ENCODE measurements at regions not wholly inside any gene's neighbourhood (a gene's known extent, or its start where the extent isn't known, plus 50 kb on each side); places are given as distances from the start of the nearest gene placed in this dataset.

GRCh38 chr3:87073496-87074145, 82.7 kb upstream of the VGLL3 start:
- intact Hi-C loops (cut with DNase I), result no loop called here
- Histone ChIP-seq H3K36me3 (ENCODE audit: insufficient read depth in 1 of 2, low read depth in 1 of 2) (no peaks in the 10 kb centered on the region), H3K27me3 (ENCODE audit: insufficient read depth in 3 of 3, low read length in 2 of 3) (no peaks in the 10 kb centered on the region)

GRCh38 chr3:87072446-87072845, 81.5 kb upstream of the VGLL3 start:
- intact Hi-C loops (cut with DNase I), result no loop called here
- no peak for ATAC-seq
- no peak overlapping the region for H3K27ac ChIP-seq

More at GRCh38 chr3:87073496-87074145, 82.7 kb upstream of the VGLL3 start:
- 86 to 89% (median 88%) methylated on average over 7 of the region's 7 CpGs for WGBS, 3 donors
- Histone ChIP-seq H3K9me3 (no peaks in the 10 kb centered on the region), H3K27ac (no peak overlapping the region), H3K4me3 (no peak overlapping the region), H3K4me1 (no peaks in the 10 kb centered on the region)
- ATAC-seq, result no peak
- TF ChIP-seq CTCF (IDR thresholded peaks at IDR 0.05), result no peak
- no peak for DNase-seq

GRCh38 chr3:87069971-87070370, 79.0 kb upstream of the VGLL3 start:
- WGBS, 3 donors, result 18 to 47% (median 34%) methylated on average over 6 of the region's 6 CpGs
- intact Hi-C loops (cut with DNase I), result no loop called here
- no peaks in the 10 kb centered on the region for H3K36me3 ChIP-seq (ENCODE audit: insufficient read depth in 1 of 2, low read depth in 1 of 2)
- H3K9me3 ChIP-seq, result no peaks in the 10 kb centered on the region
- no peak overlapping the region for H3K4me3 ChIP-seq
- H3K27ac ChIP-seq, result no peak overlapping the region
- no peak for ATAC-seq
- H3K4me1 ChIP-seq, result no peaks in the 10 kb centered on the region
- no peak for TF ChIP-seq CTCF (IDR thresholded peaks at IDR 0.05)
- no peak for DNase-seq
- no peaks in the 10 kb centered on the region for H3K27me3 ChIP-seq (ENCODE audit: insufficient read depth in 3 of 3, low read length in 2 of 3)

More at GRCh38 chr3:87072446-87072845, 81.5 kb upstream of the VGLL3 start:
- H3K27me3 ChIP-seq (ENCODE audit: insufficient read depth in 3 of 3, low read length in 2 of 3), result no peaks in the 10 kb centered on the region
- TF ChIP-seq CTCF (IDR thresholded peaks at IDR 0.05), result no peak
- H3K4me3 ChIP-seq, result no peak overlapping the region
- H3K4me1 ChIP-seq, result no peaks in the 10 kb centered on the region
- no peaks in the 10 kb centered on the region for H3K36me3 ChIP-seq (ENCODE audit: insufficient read depth in 1 of 2, low read depth in 1 of 2)
- no peak for DNase-seq
- no peaks in the 10 kb centered on the region for H3K9me3 ChIP-seq

- ATAC-seq, result no peak
- intact Hi-C loops (cut with DNase I), result no loop called here
Observed at GRCh38 chr3:87069021-87069420, 78.1 kb upstream of the VGLL3 start.

More at GRCh38 chr3:87069021-87069420, 78.1 kb upstream of the VGLL3 start:
- 89 to 92% (median 91%) methylated on average over 5 of the region's 5 CpGs for WGBS, 3 donors
- Histone ChIP-seq H3K4me1 (no peaks in the 10 kb centered on the region), H3K27me3 (ENCODE audit: insufficient read depth in 3 of 3, low read length in 2 of 3) (no peaks in the 10 kb centered on the region), H3K27ac (no peak overlapping the region), H3K9me3 (no peaks in the 10 kb centered on the region), H3K4me3 (no peak overlapping the region), H3K36me3 (ENCODE audit: insufficient read depth in 1 of 2, low read depth in 1 of 2) (no peaks in the 10 kb centered on the region)
- DNase-seq, result no peak
- no peak for TF ChIP-seq CTCF (IDR thresholded peaks at IDR 0.05)

Data from psoas muscle (tissue), 7 donors.